Endothelial cell (in vitro differentiated cells): ENCODE measurements at regions not wholly inside any gene's neighbourhood (a gene's known extent, or its start where the extent isn't known, plus 50 kb on each side); places are given as distances from the start of the nearest gene placed in this dataset.

Experiments
- DNase-seq: peaks from one replicate; pipeline ENCODE4 v3.0.0; 2021; ENCODE audit warnings: low spot score
- H3K27ac Mint-ChIP-seq: one replicate; pipeline ENCODE4 v1.8.0; 2021; ENCODE audit warnings: mixed read lengths, inconsistent platforms; ENCODE audit not compliant: unreplicated experiment
- H3K27me3 Mint-ChIP-seq: one replicate; pipeline ENCODE4 v1.8.0; 2021; ENCODE audit warnings: mild to moderate bottlenecking, moderate library complexity, mixed read lengths, inconsistent platforms; ENCODE audit not compliant: unreplicated experiment
- H3K36me3 Mint-ChIP-seq: one replicate; pipeline ENCODE4 v1.8.0; 2021; ENCODE audit warnings: mild to moderate bottlenecking, low read depth, mixed read lengths, inconsistent platforms; ENCODE audit not compliant: unreplicated experiment
- H3K4me1 Mint-ChIP-seq: one replicate; pipeline ENCODE4 v1.8.0; 2021; ENCODE audit warnings: mild to moderate bottlenecking, mixed read lengths, inconsistent platforms; ENCODE audit not compliant: unreplicated experiment
- H3K4me3 Mint-ChIP-seq: one replicate; pipeline ENCODE4 v1.8.0; 2021; ENCODE audit warnings: mild to moderate bottlenecking, mixed read lengths, inconsistent platforms; ENCODE audit not compliant: unreplicated experiment
- H3K9me3 Mint-ChIP-seq: one replicate; pipeline ENCODE4 v1.8.0; 2021; ENCODE audit warnings: mixed read lengths, inconsistent platforms; ENCODE audit not compliant: unreplicated experiment
- CTCF ChIP-seq: fragments of 200-600 bp; sonication (generic); IDR thresholded peaks from one replicate; pipeline ENCODE4 v1.5.0; 2021; ENCODE audit warnings: antibody characterized with exemption; ENCODE audit not compliant: unreplicated experiment

GRCh38 chr2:129642526-129643043, 336.9 kb upstream of the RAB6C start:
- Mint-ChIP-seq H3K27me3 (no peaks in the 10 kb centered on the region), H3K4me3 (no peak overlapping the region), H3K9me3 (no peaks in the 10 kb centered on the region), H3K27ac (no peak overlapping the region), H3K4me1 (no peaks in the 10 kb centered on the region), H3K36me3 (no peaks in the 10 kb centered on the region)
- no peak for TF ChIP-seq CTCF
- no peak for DNase-seq

GRCh38 chr2:129645335-129645734, 334.1 kb upstream of the RAB6C start:
- TF ChIP-seq CTCF, result no peak
- H3K9me3 Mint-ChIP-seq, result no peaks in the 10 kb centered on the region
- H3K36me3 Mint-ChIP-seq, result no peaks in the 10 kb centered on the region
- DNase-seq, result no peak
- H3K4me3 Mint-ChIP-seq, result no peak overlapping the region
- H3K27ac Mint-ChIP-seq, result no peak overlapping the region
- no peaks in the 10 kb centered on the region for H3K4me1 Mint-ChIP-seq
- H3K27me3 Mint-ChIP-seq, result peaks cover 1% of the 10 kb centered on the region

GRCh38 chr2:129646107-129646506, 333.4 kb upstream of the RAB6C start:
- H3K27me3 Mint-ChIP-seq, result peaks cover 1% of the 10 kb centered on the region

GRCh38 chr2:129653246-129653645, 326.2 kb upstream of the RAB6C start:
- no peaks in the 10 kb centered on the region for H3K9me3 Mint-ChIP-seq
- DNase-seq, result no peak
- no peaks in the 10 kb centered on the region for H3K4me1 Mint-ChIP-seq
- no peak overlapping the region for H3K4me3 Mint-ChIP-seq
- H3K27me3 Mint-ChIP-seq, result peaks cover 4% of the 10 kb centered on the region
- H3K27ac Mint-ChIP-seq, result no peak overlapping the region
- no peaks in the 10 kb centered on the region for H3K36me3 Mint-ChIP-seq
- no peak for TF ChIP-seq CTCF

More at GRCh38 chr2:129646107-129646506, 333.4 kb upstream of the RAB6C start:
- no peaks in the 10 kb centered on the region for H3K9me3 Mint-ChIP-seq
- no peaks in the 10 kb centered on the region for H3K36me3 Mint-ChIP-seq
- TF ChIP-seq CTCF, result no peak
- no peak overlapping the region for H3K4me3 Mint-ChIP-seq
- no peak for DNase-seq
- no peaks in the 10 kb centered on the region for H3K4me1 Mint-ChIP-seq
- H3K27ac Mint-ChIP-seq, result no peak overlapping the region

- no peak overlapping the region for H3K27ac Mint-ChIP-seq
- H3K27me3 Mint-ChIP-seq, result peaks cover 4% of the 10 kb centered on the region
- no peak for DNase-seq
- H3K36me3 Mint-ChIP-seq, result no peaks in the 10 kb centered on the region
- no peaks in the 10 kb centered on the region for H3K4me1 Mint-ChIP-seq
- H3K9me3 Mint-ChIP-seq, result peaks cover 4% of the 10 kb centered on the region
- TF ChIP-seq CTCF, result no peak
- no peak overlapping the region for H3K4me3 Mint-ChIP-seq
Observed at GRCh38 chr2:129654331-129654730, 325.1 kb upstream of the RAB6C start.
